AG04449 (cell line): ENCODE measurements at regions not wholly inside any gene's neighbourhood (a gene's known extent, or its start where the extent isn't known, plus 50 kb on each side); places are given as distances from the start of the nearest gene placed in this dataset.

Source experiments
- CTCF ChIA-PET: fragments of 350-600 bp; formaldehyde crosslinking; extraction: SDS; loops from one replicate; lab custom pipeline; 2021; ENCODE audit warnings: antibody characterized with exemption; lab: Yijun Ruan, JAX
- POLR2A ChIA-PET: fragments of 400-600, 350-600 bp; formaldehyde crosslinking; extraction: SDS; loops from one replicate; lab custom pipeline; 2020; ENCODE audit warnings: antibody characterized with exemption, inconsistent platforms; lab: Yijun Ruan, JAX
- DNase-seq: peaks from one replicate; pipeline ENCODE4 v3.0.0-alpha.2; 2010; ENCODE audit warnings: low read depth, low spot score
- H3K4me3 ChIP-seq: 2 replicates; pipeline ENCODE4 v1.5.1; 2011; ENCODE audit warnings: low read depth, mild to moderate bottlenecking, control low read depth, low read length
- TF ChIP-seq, protein P1 (sequence below): IDR thresholded peaks from one replicate; pipeline ENCODE4 v1.5.1; 2011; ENCODE audit warnings: mild to moderate bottlenecking, moderate library complexity, low read length, control low read depth, inconsistent platforms; ENCODE audit not compliant: insufficient read depth; ENCODE audit errors: missing control alignments

DNA sequence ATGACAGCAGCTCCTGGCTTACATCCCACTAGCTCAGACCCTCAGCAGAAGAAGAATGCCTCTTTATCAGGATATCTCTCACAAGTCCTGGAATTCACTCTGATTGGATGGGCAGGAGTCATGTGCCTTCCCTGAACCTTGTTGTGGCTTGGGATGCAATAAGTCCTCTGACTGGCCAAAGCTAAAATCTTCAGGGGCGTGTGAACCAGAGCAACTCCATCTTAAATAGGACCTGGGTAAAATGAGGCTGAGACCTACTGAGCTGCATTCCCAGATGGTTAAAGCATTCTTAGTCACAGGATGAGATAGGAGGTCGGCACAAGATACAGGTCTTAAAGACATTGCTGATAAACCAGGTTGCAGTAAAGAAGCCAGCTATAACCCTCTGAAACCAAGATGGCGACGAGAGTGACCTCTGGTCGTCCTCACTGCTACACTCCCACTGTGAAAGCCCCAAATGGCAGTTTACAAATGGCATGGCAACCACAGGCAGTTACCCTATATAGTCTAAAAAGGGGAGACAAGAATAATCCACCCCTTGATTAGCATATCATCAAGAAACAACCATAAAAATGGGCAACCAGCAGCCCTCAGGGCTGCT lies 60.4 kb upstream of the FICD start:
- TF ChIP-seq, protein P1, sequence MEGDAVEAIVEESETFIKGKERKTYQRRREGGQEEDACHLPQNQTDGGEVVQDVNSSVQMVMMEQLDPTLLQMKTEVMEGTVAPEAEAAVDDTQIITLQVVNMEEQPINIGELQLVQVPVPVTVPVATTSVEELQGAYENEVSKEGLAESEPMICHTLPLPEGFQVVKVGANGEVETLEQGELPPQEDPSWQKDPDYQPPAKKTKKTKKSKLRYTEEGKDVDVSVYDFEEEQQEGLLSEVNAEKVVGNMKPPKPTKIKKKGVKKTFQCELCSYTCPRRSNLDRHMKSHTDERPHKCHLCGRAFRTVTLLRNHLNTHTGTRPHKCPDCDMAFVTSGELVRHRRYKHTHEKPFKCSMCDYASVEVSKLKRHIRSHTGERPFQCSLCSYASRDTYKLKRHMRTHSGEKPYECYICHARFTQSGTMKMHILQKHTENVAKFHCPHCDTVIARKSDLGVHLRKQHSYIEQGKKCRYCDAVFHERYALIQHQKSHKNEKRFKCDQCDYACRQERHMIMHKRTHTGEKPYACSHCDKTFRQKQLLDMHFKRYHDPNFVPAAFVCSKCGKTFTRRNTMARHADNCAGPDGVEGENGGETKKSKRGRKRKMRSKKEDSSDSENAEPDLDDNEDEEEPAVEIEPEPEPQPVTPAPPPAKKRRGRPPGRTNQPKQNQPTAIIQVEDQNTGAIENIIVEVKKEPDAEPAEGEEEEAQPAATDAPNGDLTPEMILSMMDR = no peak
- DNase-seq = no peak
- ChIA-PET CTCF (interaction anchor here (1.7 kb wide), 1 partner anchor 392 kb away, joined by 5 read pairs; no protein-coding TSS in a partner anchor), POLR2A (no interaction called here)
- H3K4me3 ChIP-seq = no peak overlapping the region

DNA sequence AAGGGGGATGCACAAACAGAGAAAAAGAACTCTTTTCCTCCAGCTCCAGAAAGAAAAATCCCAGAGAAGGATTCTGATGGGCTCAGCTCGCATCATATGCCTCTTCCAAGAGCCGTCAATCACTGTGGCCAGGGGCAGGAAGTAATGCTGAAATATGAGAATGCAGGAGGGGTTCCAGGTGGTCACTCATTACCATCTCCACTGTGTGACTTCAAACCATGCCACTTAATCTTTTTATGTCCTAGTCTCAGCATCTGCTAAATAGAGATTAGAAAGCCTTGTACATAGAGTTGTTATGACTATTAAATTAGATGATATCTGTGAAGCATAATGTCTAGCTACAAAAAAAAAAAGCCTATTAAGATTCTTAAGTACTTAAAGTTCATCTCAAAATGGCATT lies 65.6 kb upstream of the FICD start:
- DNase-seq = no peak
- CTCF ChIA-PET = no interaction called here
- H3K4me3 ChIP-seq = no peak overlapping the region
- POLR2A ChIA-PET = no interaction called here
- TF ChIP-seq, protein P1 = no peak

DNA sequence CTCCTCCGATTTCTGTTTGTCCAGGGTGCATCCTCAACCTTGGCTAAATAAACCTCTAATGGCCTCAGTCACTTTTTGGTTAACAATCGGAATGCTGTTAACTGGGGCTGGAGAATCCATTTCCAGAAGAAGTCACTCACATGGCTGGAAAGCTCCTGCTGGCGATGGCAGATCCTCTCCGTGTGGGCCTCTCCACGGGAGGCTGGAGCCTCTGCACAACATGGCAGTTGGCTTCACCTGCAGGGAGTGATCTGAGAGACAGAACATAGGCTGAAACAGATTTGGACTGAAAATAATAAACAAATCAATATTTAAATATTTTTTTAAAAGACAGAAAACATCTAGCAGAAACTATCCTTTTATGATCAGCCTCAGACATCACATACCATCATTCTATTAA lies 66.8 kb upstream of the FICD start:
- ChIA-PET CTCF (interaction anchor here (1.9 kb wide), 1 partner anchor 9 kb away, joined by 8 read pairs; no protein-coding TSS in a partner anchor), POLR2A (no interaction called here)
- TF ChIP-seq, protein P1 = no peak
- H3K4me3 ChIP-seq = no peak overlapping the region
- DNase-seq = no peak

DNA sequence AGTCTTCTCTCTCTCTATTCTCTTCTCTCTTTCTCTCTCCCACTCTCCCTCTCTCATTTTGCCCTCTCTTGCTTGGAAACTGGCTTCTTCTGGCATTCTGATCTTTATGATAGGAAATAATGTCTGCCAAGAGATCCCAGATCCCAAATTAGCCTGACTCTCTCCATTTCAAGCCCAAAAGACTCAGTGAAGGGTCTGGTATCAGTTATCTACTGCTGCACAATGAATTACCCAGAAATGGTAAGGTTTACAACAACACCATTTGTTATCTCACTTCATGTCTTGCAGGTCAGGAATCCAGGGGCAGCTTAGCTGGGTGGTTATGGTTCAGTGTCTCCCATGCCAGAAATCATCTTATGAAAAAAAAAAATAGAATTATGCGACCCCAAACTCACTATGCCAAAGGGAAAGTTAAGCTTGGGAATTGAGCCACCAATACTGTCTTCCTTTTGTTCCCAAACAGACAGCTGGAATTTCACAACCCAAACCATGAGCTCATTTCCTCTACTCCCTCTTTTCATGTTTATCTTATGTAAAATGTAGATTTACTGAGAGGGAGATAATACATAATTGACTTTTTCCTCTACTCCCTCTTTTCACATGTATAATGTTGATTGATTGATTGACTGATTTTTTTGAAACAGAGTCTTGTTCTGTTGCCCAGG lies 67.8 kb upstream of the FICD start:
- ChIA-PET POLR2A (no interaction called here), CTCF (interaction anchor here (1.9 kb wide), 1 partner anchor 10 kb away, joined by 8 read pairs; no protein-coding TSS in a partner anchor)
- no peak for DNase-seq
- H3K4me3 ChIP-seq = no peak overlapping the region
- TF ChIP-seq, protein P1 = no peak

DNA sequence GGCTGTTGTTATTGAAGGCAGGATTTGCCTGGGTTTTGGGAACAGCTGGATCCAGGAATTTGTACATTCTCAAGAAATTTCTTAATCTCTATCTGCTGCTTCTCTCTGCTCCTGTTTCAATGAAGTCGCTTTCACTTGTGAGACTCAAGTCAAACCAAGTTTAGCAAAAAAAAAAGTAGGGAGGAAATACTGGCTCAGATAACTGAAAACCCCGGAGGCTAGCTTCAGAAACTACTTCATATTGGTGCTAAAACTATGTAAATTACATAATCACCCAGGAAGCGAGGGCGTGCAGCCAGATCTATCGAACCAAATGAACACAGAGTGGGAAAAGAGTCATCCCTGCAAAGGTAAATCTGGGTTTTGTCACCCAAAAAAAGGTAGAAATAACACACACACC lies 68.3 kb upstream of the FICD start:
- TF ChIP-seq, protein P1 = no peak
- ChIA-PET POLR2A (no interaction called here), CTCF (interaction anchor here (1.9 kb wide), 1 partner anchor 11 kb away, joined by 8 read pairs; no protein-coding TSS in a partner anchor)
- DNase-seq = no peak
- no peak overlapping the region for H3K4me3 ChIP-seq

DNA sequence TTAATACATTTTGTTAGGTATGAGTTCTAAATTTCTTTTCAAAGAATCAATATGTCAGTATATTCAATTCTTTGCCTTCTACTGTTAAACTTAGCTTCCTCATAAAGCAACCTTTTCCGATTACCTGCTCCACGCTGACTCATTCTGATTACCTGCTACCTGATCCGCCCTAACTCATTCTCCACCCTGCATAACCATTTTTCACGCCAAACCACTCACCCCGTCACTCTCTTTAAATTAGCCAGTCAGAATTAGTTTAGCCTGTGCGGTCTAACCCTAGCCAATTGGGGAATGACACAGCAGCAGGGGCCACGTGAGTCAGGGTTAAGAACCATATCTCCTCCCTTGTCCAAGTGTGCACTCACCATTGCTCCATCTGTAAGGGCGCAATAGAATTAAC lies 72.2 kb upstream of the FICD start:
- ChIA-PET POLR2A (no interaction called here), CTCF (no interaction called here)
- no peak for DNase-seq
- no peak overlapping the region for H3K4me3 ChIP-seq
- TF ChIP-seq, protein P1 = no peak
